ENCODE measurements at regions not wholly inside any gene's neighbourhood (a gene's known extent, or its start where the extent isn't known, plus 50 kb on each side); places are given as distances from the start of the nearest gene placed in this dataset.

DNA sequence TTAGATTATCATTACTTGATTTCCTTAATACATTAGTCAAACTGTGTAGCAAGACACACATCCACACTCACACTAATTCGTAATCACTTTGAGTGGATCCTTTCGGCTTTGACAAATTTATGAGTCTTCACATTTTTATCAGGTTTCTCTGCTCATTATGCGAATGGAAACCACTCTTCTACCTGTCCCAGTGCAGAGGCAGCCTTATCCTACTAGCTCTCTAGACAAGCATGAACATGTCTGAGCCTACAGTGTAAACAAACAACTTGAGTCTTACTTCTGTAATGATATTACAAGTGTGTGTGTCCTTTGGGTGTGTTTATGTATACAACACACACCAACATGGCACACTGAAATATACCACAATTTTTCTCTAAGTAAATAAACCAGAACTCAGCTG is 361.9 kb upstream of the CHST9 start:
- H2AFZ ChIP-seq (ENCODE audit: low read length), result no peak overlapping the region
- no peaks in the 10 kb centered on the region for H4K20me1 ChIP-seq (ENCODE audit: control insufficient read depth, extremely low read depth, insufficient read depth, low read length)
- H3K9me3 ChIP-seq (ENCODE audit: control insufficient read depth, insufficient read depth, low read depth, low read length), result no peaks in the 10 kb centered on the region
- no peak for DNase-seq (ENCODE audit: low read depth in 2 of 2)
- no peaks in the 10 kb centered on the region for H3K79me2 ChIP-seq (ENCODE audit: control insufficient read depth, insufficient read depth, low read length)
- H3K36me3 ChIP-seq (ENCODE audit: control insufficient read depth, insufficient read depth, low read length), result no peaks in the 10 kb centered on the region
- no peak overlapping the region for H3K9ac ChIP-seq (ENCODE audit: insufficient read depth, low read length)
- H3K27me3 ChIP-seq (ENCODE audit: control insufficient read depth, insufficient read depth, low read length), result no peaks in the 10 kb centered on the region
- TF ChIP-seq EZH2 (IDR thresholded peaks at IDR 0.05; ENCODE audit: low read length, missing control alignments), result no peak
- no peaks in the 10 kb centered on the region for H3K4me1 ChIP-seq (ENCODE audit: control insufficient read depth, extremely low read depth, insufficient read depth, low read length)
- no peak overlapping the region for H3K4me3 ChIP-seq (replicated peaks in 1 of 4; ENCODE audit: control extremely low read depth in 1 of 4, insufficient read depth in 1 of 4, low read depth in 3 of 4, low read length in 4 of 4)
- H3K4me2 ChIP-seq (ENCODE audit: extremely low read depth, insufficient read depth, low read length), result no peak overlapping the region
- no peak overlapping the region for H3K27ac ChIP-seq (ENCODE audit: insufficient read depth, low read length)

DNA sequence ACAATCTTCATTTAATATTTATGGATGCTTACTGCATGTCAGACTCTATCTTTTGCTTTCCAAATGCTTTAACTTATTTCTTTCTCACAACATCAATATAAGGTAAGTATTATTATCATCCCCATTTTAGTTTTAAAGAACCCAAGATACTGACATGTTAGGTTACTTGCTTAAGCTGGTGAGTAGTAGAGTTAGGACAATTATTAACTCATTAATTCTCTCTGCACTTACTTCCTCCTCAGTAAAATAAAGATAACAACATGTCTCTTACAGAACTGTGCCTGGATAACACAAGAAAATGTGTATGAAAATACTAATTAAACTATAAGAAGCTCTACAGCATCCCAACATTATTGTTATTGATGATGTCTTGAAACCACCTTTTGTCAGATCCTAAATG is 359.1 kb upstream of the CHST9 start:
- no peaks in the 10 kb centered on the region for H3K9me3 ChIP-seq (ENCODE audit: control insufficient read depth, insufficient read depth, low read depth, low read length)
- H3K27me3 ChIP-seq (ENCODE audit: control insufficient read depth, insufficient read depth, low read length), result no peaks in the 10 kb centered on the region
- H4K20me1 ChIP-seq (ENCODE audit: control insufficient read depth, extremely low read depth, insufficient read depth, low read length), result no peaks in the 10 kb centered on the region
- no peaks in the 10 kb centered on the region for H3K36me3 ChIP-seq (ENCODE audit: control insufficient read depth, insufficient read depth, low read length)
- TF ChIP-seq EZH2 (IDR thresholded peaks at IDR 0.05; ENCODE audit: low read length, missing control alignments), result no peak
- TF ChIP-seq, protein P1, sequence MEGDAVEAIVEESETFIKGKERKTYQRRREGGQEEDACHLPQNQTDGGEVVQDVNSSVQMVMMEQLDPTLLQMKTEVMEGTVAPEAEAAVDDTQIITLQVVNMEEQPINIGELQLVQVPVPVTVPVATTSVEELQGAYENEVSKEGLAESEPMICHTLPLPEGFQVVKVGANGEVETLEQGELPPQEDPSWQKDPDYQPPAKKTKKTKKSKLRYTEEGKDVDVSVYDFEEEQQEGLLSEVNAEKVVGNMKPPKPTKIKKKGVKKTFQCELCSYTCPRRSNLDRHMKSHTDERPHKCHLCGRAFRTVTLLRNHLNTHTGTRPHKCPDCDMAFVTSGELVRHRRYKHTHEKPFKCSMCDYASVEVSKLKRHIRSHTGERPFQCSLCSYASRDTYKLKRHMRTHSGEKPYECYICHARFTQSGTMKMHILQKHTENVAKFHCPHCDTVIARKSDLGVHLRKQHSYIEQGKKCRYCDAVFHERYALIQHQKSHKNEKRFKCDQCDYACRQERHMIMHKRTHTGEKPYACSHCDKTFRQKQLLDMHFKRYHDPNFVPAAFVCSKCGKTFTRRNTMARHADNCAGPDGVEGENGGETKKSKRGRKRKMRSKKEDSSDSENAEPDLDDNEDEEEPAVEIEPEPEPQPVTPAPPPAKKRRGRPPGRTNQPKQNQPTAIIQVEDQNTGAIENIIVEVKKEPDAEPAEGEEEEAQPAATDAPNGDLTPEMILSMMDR (conservative IDR thresholded peaks at IDR 0.05 in 1 of 2, IDR thresholded peaks at IDR 0.05 in 1 of 2; ENCODE audit: low read depth in 1 of 2, low read length in 2 of 2), result no peak
- no peaks in the 10 kb centered on the region for H3K79me2 ChIP-seq (ENCODE audit: control insufficient read depth, insufficient read depth, low read length)
- H3K4me3 ChIP-seq (replicated peaks in 1 of 4; ENCODE audit: control extremely low read depth in 1 of 4, insufficient read depth in 1 of 4, low read depth in 3 of 4, low read length in 4 of 4), result no peak overlapping the region
- no peak for DNase-seq (ENCODE audit: low read depth in 2 of 2)
- no peak overlapping the region for H3K27ac ChIP-seq (ENCODE audit: insufficient read depth, low read length)
- no peak overlapping the region for H3K4me2 ChIP-seq (ENCODE audit: extremely low read depth, insufficient read depth, low read length)
- no peaks in the 10 kb centered on the region for H3K4me1 ChIP-seq (ENCODE audit: control insufficient read depth, extremely low read depth, insufficient read depth, low read length)
- no peak overlapping the region for H3K9ac ChIP-seq (ENCODE audit: insufficient read depth, low read length)
- H2AFZ ChIP-seq (ENCODE audit: low read length), result no peak overlapping the region

DNA sequence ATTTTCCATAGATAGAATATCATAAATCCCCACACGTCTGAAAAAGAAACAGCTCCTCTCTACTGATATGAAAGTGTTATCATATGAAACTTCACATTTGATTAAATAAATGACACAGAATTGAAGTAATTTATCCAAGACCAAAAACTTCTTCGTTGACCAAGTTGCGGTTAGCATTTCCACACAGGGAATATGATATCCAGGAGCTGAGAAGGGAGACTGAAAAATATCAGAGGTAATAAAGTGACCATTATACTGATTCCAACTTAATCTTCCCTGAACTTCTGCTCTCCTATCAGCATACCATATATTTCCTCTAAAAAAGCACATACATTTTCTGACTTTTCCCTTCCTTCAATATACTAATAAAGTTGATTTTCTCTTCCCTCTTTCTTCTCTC is 356.2 kb upstream of the CHST9 start:
- no peak overlapping the region for H3K27ac ChIP-seq (ENCODE audit: insufficient read depth, low read length)
- no peaks in the 10 kb centered on the region for H3K79me2 ChIP-seq (ENCODE audit: control insufficient read depth, insufficient read depth, low read length)
- no peaks in the 10 kb centered on the region for H3K27me3 ChIP-seq (ENCODE audit: control insufficient read depth, insufficient read depth, low read length)
- H3K9me3 ChIP-seq (ENCODE audit: control insufficient read depth, insufficient read depth, low read depth, low read length), result no peaks in the 10 kb centered on the region
- no peak overlapping the region for H3K4me2 ChIP-seq (ENCODE audit: extremely low read depth, insufficient read depth, low read length)
- H3K4me1 ChIP-seq (ENCODE audit: control insufficient read depth, extremely low read depth, insufficient read depth, low read length), result no peaks in the 10 kb centered on the region
- no peak for DNase-seq (ENCODE audit: low read depth in 2 of 2)
- no peak overlapping the region for H3K4me3 ChIP-seq (replicated peaks in 1 of 4; ENCODE audit: control extremely low read depth in 1 of 4, insufficient read depth in 1 of 4, low read depth in 3 of 4, low read length in 4 of 4)
- no peak overlapping the region for H3K9ac ChIP-seq (ENCODE audit: insufficient read depth, low read length)
- TF ChIP-seq, protein P1 (conservative IDR thresholded peaks at IDR 0.05 in 1 of 2, IDR thresholded peaks at IDR 0.05 in 1 of 2; ENCODE audit: low read depth in 1 of 2, low read length in 2 of 2), result no peak
- TF ChIP-seq EZH2 (IDR thresholded peaks at IDR 0.05; ENCODE audit: low read length, missing control alignments), result no peak
- no peaks in the 10 kb centered on the region for H4K20me1 ChIP-seq (ENCODE audit: control insufficient read depth, extremely low read depth, insufficient read depth, low read length)
- no peaks in the 10 kb centered on the region for H3K36me3 ChIP-seq (ENCODE audit: control insufficient read depth, insufficient read depth, low read length)
- H2AFZ ChIP-seq (ENCODE audit: low read length), result no peak overlapping the region

Measured in fibroblast of lung (primary cell).